Lower leg skin (tissue), 4 donors: ENCODE measurements at regions not wholly inside any gene's neighbourhood (a gene's known extent, or its start where the extent isn't known, plus 50 kb on each side); places are given as distances from the start of the nearest gene placed in this dataset.
"Not testable (repeated sequence)": the region's sequence is repeated elsewhere in the genome, so short reads cannot be mapped to it uniquely, and the experiment has no call there.

ENCODE experiments used
- DNase-seq, 2 donors: peaks; one replicate each; pipeline ENCODE4 v3.0.0-alpha.2; 2019; ENCODE audit warnings: low spot score in 2 of 2
- H3K4me3 ChIP-seq: fragments of 200-600 bp; sonication (generic); 2 replicates; pipeline ENCODE4 v1.5.1; 2017; ENCODE audit warnings: mild to moderate bottlenecking, low read depth; ENCODE audit not compliant: poor library complexity, severe bottlenecking
- POLR2A ChIP-seq, 2 donors: fragments of 450-650 bp; IDR thresholded peaks; one replicate each; pipeline ENCODE4 v1.6.1; 2016 to 2017; ENCODE audit warnings: antibody characterized with exemption in 2 of 2, mild to moderate bottlenecking in 1 of 2, moderate library complexity in 1 of 2
- WGBS, 2 donors: methylation state at CpG; one replicate each; pipeline ENCODE4 v1.1.5; 2018; 5-methylcytosine and 5-hydroxymethylcytosine counted together
- intact Hi-C: fragments of 100-400 bp; cut with DNase I; formaldehyde crosslinking; loops from one replicate; pipeline ENCODE4 v1.15.0; 2023; ENCODE audit warnings: low total_unique reads
- TF ChIP-seq, protein P1 (sequence below), 3 donors: fragments of 450-650 bp; IDR thresholded peaks; one replicate each; pipeline ENCODE4 v1.5.1; 2016; ENCODE audit warnings: antibody characterized with exemption in 3 of 3, mild to moderate bottlenecking in 3 of 3, moderate library complexity in 2 of 3

DNA sequence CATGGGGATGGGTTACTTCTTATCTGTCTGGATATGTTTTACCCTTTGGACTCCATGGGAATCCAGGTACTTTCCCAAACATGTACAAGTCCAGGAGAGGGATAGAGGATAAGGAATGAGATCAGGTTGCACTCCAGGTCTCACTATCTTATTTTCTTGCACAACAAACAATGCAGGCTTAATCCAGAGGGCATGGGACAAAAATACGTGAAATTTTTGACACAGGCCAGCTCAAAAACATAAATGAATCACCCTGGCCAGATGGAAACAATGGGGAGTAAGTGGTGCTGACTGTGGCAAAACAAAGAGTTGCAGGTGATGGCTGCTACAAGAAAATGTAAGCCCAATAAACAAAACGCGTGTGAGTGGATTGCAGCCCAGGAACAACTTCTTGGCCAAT lies 69.4 kb upstream of the GAS1 start:
- intact Hi-C loops = no loop called here
- TF ChIP-seq POLR2A (IDR thresholded peaks at IDR 0.05) = no peak
- TF ChIP-seq, protein P1, sequence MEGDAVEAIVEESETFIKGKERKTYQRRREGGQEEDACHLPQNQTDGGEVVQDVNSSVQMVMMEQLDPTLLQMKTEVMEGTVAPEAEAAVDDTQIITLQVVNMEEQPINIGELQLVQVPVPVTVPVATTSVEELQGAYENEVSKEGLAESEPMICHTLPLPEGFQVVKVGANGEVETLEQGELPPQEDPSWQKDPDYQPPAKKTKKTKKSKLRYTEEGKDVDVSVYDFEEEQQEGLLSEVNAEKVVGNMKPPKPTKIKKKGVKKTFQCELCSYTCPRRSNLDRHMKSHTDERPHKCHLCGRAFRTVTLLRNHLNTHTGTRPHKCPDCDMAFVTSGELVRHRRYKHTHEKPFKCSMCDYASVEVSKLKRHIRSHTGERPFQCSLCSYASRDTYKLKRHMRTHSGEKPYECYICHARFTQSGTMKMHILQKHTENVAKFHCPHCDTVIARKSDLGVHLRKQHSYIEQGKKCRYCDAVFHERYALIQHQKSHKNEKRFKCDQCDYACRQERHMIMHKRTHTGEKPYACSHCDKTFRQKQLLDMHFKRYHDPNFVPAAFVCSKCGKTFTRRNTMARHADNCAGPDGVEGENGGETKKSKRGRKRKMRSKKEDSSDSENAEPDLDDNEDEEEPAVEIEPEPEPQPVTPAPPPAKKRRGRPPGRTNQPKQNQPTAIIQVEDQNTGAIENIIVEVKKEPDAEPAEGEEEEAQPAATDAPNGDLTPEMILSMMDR (IDR thresholded peaks at IDR 0.05) = no peak
- WGBS, 2 donors = 88 to 90% methylated on average over 3 of the region's 3 CpGs
- no peak for DNase-seq
- H3K4me3 ChIP-seq = no peak overlapping the region

- no peak for TF ChIP-seq POLR2A (IDR thresholded peaks at IDR 0.05)
- TF ChIP-seq, protein P1 (IDR thresholded peaks at IDR 0.05) = no peak
- intact Hi-C loops = no loop called here
- no peak for DNase-seq
- no peak overlapping the region for H3K4me3 ChIP-seq
- 62 to 70% methylated on average over 4 of the region's 4 CpGs for WGBS, 2 donors
Observed at GRCh38 chr9:87020169-87020950, 73.1 kb upstream of the GAS1 start.

- TF ChIP-seq POLR2A (IDR thresholded peaks at IDR 0.05) = no peak
- TF ChIP-seq, protein P1 (IDR thresholded peaks at IDR 0.05) = no peak
- DNase-seq = no peak
- no peak overlapping the region for H3K4me3 ChIP-seq
- WGBS, 2 donors = 87 to 96% methylated on average over 1 of the region's 1 CpG
- intact Hi-C loops = no loop called here
Observed at GRCh38 chr9:87022178-87022577, 74.9 kb upstream of the GAS1 start.

- no peak for DNase-seq
Observed at GRCh38 chr9:87026204-87026603, 78.9 kb upstream of the GAS1 start.

GRCh38 chr9:87028836-87029235 lies 81.5 kb upstream of the GAS1 start:
- H3K4me3 ChIP-seq, DNase-seq, intact Hi-C loops: not testable (repeated sequence)
- 96% methylated on average over 4 of the region's 4 CpGs for WGBS, 2 donors

More at GRCh38 chr9:87026204-87026603, 78.9 kb upstream of the GAS1 start:
- no peak for TF ChIP-seq POLR2A (IDR thresholded peaks at IDR 0.05)
- TF ChIP-seq, protein P1 (IDR thresholded peaks at IDR 0.05) = no peak
- no peak overlapping the region for H3K4me3 ChIP-seq
- intact Hi-C loops = no loop called here

GRCh38 chr9:87029905-87030304 lies 82.6 kb upstream of the GAS1 start:
- no peak for DNase-seq
- TF ChIP-seq, protein P1 (IDR thresholded peaks at IDR 0.05) = no peak
- TF ChIP-seq POLR2A (IDR thresholded peaks at IDR 0.05) = no peak
- WGBS, 2 donors = 85 to 86% methylated on average over 1 of the region's 1 CpG
- intact Hi-C loops = no loop called here
- H3K4me3 ChIP-seq = no peak overlapping the region
